Right ventricle myocardium superior (tissue), 1 donor: ENCODE measurements at regions not wholly inside any gene's neighbourhood (a gene's known extent, or its start where the extent isn't known, plus 50 kb on each side); places are given as distances from the start of the nearest gene placed in this dataset.

Experiments
- ATAC-seq: fragments of 200-7000 bp; cut with Tn5 transposase; one replicate; pipeline ENCODE4 v1.9.1; 2020; ENCODE audit warnings: mild to moderate bottlenecking; ENCODE audit not compliant: poor library complexity
- DNase-seq: peaks from one replicate; pipeline ENCODE4 v3.0.0-alpha.2; 2020
- intact Hi-C: fragments of 100-400 bp; cut with DNase I; formaldehyde crosslinking; loops from one replicate; pipeline ENCODE4 v1.11.2; 2022
- donor health status: DM: no; HTN: yes; CAD: no; lungs with severe emphysema.

DNA sequence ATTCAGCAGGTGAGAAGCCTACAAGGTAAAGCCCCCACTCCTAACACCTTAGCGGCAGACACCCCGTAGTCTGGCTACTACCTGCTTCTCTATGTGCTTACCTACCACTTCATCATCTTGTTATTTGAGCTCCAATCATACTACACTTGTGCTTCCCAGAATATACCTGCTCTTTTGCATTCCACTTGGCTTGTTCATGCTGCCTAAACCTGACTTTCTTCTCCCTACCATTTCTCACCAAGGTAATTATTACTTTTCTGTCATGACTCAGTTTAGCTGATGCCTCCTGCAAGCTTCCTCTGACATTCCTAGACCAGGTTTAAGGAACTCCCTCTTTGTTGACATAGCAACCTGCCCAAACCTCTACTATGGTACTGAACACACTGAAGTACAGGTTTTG, 495.6 kb upstream of the C1orf87 start:
- DNase-seq (no peak), ATAC-seq (no peak)
- intact Hi-C loops, result no loop called here

- DNase-seq (no peak), ATAC-seq (no peak)
- intact Hi-C loops, result no loop called here
Measured at GRCh38 chr1:60567256-60567655, 493.7 kb upstream of the C1orf87 start.

DNA sequence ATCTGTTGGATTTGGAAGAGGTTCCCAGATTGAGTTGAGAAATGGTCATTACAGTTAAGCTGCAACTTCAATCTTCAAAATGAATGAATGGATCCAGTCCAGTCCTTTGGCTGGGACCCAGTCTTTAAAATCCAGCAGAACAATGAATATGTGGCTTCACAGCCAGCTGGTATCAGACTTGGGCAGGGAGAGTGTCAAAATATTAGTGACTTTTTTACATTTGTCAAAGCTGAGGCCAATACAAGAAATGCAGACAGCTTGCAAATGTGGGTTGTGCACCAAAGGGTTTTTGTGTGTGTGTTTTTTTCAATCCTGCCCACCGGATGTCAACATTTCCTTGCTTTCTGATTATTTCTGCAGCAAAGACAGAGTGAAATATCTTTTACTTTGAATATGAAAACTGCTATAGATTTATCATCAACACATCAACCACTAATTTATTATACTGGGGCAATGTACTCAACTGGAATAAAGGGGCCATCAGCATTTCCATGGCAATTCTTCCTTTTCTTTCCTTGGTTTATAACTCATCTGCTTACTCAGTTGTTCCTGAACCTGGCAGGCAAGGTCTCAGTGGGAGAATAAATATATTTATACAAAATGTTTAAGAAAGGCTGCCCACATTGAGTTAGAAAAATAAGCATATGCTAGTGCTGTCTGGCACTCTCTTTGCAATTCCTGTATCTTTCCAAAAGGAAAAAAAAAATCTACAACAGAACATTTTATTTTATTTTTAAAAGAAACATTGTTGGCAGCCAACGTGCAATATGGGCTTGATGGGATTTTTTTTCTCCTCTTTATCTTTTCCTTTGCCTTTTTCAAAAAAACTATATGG, 491.6 kb upstream of the C1orf87 start:
- no peak for ATAC-seq
- intact Hi-C loops, result no loop called here
- no peak for DNase-seq

DNA sequence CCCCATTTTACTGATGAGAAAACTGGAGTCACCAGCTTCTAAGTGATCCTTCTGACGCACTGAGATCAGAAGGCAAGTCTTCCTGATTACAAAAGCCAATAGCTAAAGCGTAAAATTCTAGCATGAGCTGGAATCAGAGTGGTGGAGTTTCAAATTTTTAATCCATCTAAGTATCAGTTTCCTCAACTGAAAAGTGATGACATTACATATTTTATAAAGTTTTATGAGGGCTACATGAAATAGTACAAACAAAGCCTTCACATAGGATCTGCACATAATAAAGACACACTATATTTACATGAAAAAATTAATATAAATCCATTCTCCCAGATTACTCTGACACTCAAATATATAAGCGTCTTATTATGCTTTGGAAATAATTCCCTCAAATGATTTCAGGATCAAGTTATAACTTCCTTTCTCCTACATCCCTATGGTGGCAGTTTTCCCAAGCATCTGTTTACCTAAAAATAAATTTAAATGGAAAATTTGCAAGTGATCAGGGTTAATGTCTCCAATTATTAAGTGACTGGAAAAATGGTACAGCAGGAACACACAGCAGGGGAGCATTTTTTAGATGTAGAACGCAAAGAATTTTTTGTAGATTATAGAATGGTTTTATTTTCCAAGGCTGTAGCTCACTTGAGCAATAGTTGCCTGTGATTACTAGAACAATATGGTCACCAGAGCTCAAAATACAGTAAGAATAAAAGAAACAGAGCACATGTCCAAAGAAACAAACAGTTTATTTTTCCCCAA, 490.4 kb upstream of the C1orf87 start:
- ATAC-seq (no peak), DNase-seq (no peak)
- intact Hi-C loops, result no loop called here

DNA sequence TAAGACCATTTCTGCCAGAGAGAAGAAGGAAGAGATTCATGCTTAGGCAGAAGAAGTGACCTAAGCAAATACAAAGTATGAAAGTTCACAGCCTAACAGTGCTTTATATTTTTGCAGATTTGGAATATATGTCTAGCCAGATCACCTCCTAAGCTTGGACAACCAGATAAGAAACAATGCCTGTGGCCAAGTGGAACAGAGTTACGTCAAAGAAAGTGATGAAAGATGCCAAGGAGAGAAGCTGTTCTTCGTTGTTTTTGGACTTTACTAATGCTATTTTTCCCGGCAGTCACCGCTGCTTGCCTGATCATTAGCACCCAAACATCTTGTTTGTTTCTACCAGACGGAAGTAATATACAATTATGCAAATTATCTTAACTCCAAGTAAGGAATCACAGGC, 489.2 kb upstream of the C1orf87 start:
- no peak for DNase-seq
- intact Hi-C loops, result no loop called here
- no peak for ATAC-seq

- ATAC-seq (no peak), DNase-seq (no peak)
- intact Hi-C loops, result no loop called here
Measured at GRCh38 chr1:60560701-60561100, 487.1 kb upstream of the C1orf87 start.

DNA sequence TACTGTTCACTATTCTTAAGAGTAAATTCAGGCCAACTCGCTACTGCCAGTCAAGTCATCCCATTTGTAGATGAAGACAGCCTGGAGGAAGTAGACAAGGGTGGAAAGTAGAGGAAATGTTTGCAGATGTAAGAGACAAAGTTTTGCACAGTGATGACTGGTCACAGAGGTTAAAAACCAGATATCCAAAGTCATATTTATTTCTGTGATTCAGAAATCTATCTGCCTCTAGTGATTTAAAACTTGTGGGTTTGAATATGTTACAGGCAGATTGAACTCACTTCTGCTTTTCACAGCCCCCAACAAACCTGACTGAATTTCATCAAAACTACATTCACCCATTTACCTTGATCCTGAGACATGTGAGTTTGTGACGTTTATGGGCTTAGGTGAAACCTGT, 484.7 kb upstream of the C1orf87 start:
- DNase-seq, result no peak
- ATAC-seq, result no peak
- intact Hi-C loops, result no loop called here

- intact Hi-C loops, result no loop called here
- ATAC-seq, result no peak
- DNase-seq, result no peak
Measured at GRCh38 chr1:60553730-60554129, 480.2 kb upstream of the C1orf87 start.

- intact Hi-C loops, result no loop called here
- no peak for DNase-seq
- no peak for ATAC-seq
Measured at GRCh38 chr1:60547821-60548220, 474.3 kb upstream of the C1orf87 start.

DNA sequence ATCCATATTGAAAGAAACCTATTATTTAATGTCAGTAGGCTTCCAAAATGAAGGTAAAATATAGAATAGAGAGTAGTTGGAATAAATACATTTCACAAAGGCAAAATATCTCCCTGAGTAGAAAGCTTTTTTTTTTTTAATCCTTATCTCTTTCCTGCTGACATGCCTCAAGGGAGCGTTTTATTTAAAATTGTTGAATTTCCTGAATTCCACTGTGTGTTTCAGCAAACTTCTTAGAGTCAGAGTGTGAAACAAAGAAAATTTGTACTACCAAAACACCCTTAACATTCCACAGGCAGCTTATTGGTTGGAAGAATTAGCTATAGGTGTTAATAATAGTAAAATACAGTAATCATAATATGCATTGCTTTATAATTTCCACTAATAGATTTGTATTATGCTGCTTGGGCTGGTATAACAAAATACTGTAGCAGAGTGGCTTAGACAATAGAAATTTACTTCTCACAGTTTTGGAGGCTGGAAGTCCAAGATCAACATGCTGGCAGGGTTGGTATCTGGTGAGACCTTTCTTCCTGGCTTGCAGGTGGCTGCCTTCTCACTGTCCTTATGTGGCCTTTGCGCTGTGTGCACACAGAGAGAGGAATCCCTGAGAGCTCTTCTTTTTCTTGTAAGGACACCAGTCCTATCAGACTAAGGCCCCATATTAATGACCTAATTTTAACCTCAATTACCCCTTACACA, 468.4 kb upstream of the C1orf87 start:
- no peak for ATAC-seq
- no peak for DNase-seq

GRCh38 chr1:60540141-60540540, 466.6 kb upstream of the C1orf87 start:
- intact Hi-C loops, result no loop called here

More for the DNA sequence above, 468.4 kb upstream of the C1orf87 start:
- intact Hi-C loops, result no loop called here

GRCh38 chr1:60535713-60536112, 462.1 kb upstream of the C1orf87 start:
- no peak for ATAC-seq
- intact Hi-C loops, result no loop called here
- DNase-seq, result no peak

More at GRCh38 chr1:60540141-60540540, 466.6 kb upstream of the C1orf87 start:
- no peak for ATAC-seq
- no peak for DNase-seq

DNA sequence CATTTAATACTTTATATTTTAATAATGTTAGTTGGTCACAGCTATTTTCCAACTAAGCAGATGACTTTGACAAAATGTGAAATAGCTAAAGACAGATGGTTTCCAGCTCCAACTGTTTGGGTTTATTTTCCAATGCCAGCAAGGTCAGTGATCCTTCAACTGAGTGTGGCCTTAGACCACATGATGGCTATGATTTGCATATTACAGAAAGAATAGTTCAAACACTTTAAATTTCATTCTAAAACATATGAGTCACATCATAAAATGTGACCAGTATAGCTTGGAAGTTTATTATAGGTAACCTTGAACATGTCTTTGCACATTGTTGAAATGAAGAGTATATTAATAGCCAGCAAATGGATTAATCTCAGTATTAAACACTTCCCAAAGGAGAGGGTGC, 454.0 kb upstream of the C1orf87 start:
- no peak for DNase-seq
- ATAC-seq, result no peak
- intact Hi-C loops, result no loop called here

DNA sequence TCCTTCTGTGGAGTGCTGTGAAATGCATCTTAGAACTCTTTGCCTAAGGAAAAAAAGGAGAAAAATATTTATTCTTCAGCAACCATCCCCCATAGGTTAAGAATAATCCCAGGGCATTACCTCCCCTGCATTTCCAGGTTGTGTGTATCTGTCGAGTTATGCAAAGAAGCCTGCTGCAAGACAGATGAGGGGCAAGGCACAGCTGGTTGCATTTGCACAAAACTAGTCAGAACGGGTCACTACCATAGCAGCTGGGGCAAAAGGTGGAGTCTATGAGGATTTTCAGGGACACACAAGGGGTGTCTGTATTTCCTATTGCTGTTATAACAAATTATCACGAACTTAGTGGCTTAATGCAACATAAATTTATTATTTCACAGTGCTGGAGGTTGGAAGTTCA, 443.4 kb upstream of the C1orf87 start:
- no peak for ATAC-seq
- no peak for DNase-seq
- intact Hi-C loops, result no loop called here

- no peak for DNase-seq
- intact Hi-C loops, result no loop called here
- ATAC-seq, result no peak
Measured at GRCh38 chr1:60510162-60510561, 436.6 kb upstream of the C1orf87 start.

GRCh38 chr1:60504206-60504840, 430.8 kb upstream of the C1orf87 start:
- DNase-seq (no peak), ATAC-seq (no peak)
- intact Hi-C loops, result no loop called here

GRCh38 chr1:60503266-60503925, 429.8 kb upstream of the C1orf87 start:
- intact Hi-C loops, result no loop called here
- DNase-seq (no peak), ATAC-seq (no peak)

- ATAC-seq (no peak), DNase-seq (no peak)
- intact Hi-C loops, result no loop called here
Measured at GRCh38 chr1:60502506-60502905, 428.9 kb upstream of the C1orf87 start.
